ENCODE measurements at regions not wholly inside any gene's neighbourhood (a gene's known extent, or its start where the extent isn't known, plus 50 kb on each side); places are given as distances from the start of the nearest gene placed in this dataset.
"Not testable (repeated sequence)": the region's sequence is repeated elsewhere in the genome, so short reads cannot be mapped to it uniquely, and the experiment has no call there.

GRCh38 chr13:89352384-89352783, 1681.2 kb downstream of the SLITRK5 start:
- DNase-seq (ENCODE audit: low spot score) = no peak

GRCh38 chr13:89361909-89362308, 1690.7 kb downstream of the SLITRK5 start:
- no peak for DNase-seq (ENCODE audit: low spot score)

- no peak for DNase-seq (ENCODE audit: low spot score)
Measured at GRCh38 chr13:89363144-89363543, 1692.0 kb downstream of the SLITRK5 start.

- DNase-seq (ENCODE audit: low spot score) = no peak
Measured at GRCh38 chr13:89372193-89372592, 1701.0 kb downstream of the SLITRK5 start.

GRCh38 chr13:89375839-89376238, 1704.7 kb downstream of the SLITRK5 start:
- no peak for DNase-seq (ENCODE audit: low spot score)

GRCh38 chr13:89380101-89380500, 1708.9 kb downstream of the SLITRK5 start:
- no peak for DNase-seq (ENCODE audit: low spot score)

GRCh38 chr13:89382981-89383380, 1711.8 kb downstream of the SLITRK5 start:
- no peak for DNase-seq (ENCODE audit: low spot score)

GRCh38 chr13:89383891-89384290, 1712.7 kb downstream of the SLITRK5 start:
- DNase-seq (ENCODE audit: low spot score) = no peak

- no peak for DNase-seq (ENCODE audit: low spot score)
Measured at GRCh38 chr13:89393758-89394304, 1722.7 kb downstream of the SLITRK5 start.

- no peak for DNase-seq (ENCODE audit: low spot score)
Measured at GRCh38 chr13:89401264-89401675, 1730.1 kb downstream of the SLITRK5 start.

- no peak for DNase-seq (ENCODE audit: low spot score)
Measured at GRCh38 chr13:89402211-89402610, 1731.0 kb downstream of the SLITRK5 start.

GRCh38 chr13:89406096-89406495, 1734.9 kb downstream of the SLITRK5 start:
- DNase-seq (ENCODE audit: low spot score) = not testable (repeated sequence)

- DNase-seq (ENCODE audit: low spot score) = no peak
Measured at GRCh38 chr13:89407357-89407756, 1736.2 kb downstream of the SLITRK5 start.

GRCh38 chr13:89432997-89433396, 1761.8 kb downstream of the SLITRK5 start:
- DNase-seq (ENCODE audit: low spot score) = no peak

GRCh38 chr13:89434624-89435023, 1763.5 kb downstream of the SLITRK5 start:
- not testable (repeated sequence) for DNase-seq (ENCODE audit: low spot score)

- no peak for DNase-seq (ENCODE audit: low spot score)
Measured at GRCh38 chr13:89454681-89455080, 1783.5 kb downstream of the SLITRK5 start.

- no peak for DNase-seq (ENCODE audit: low spot score)
Measured at GRCh38 chr13:89455225-89455624, 1784.1 kb downstream of the SLITRK5 start.

GRCh38 chr13:89455741-89456140, 1784.6 kb downstream of the SLITRK5 start:
- no peak for DNase-seq (ENCODE audit: low spot score)

GRCh38 chr13:89457977-89458376, 1786.8 kb downstream of the SLITRK5 start:
- no peak for DNase-seq (ENCODE audit: low spot score)

- no peak for DNase-seq (ENCODE audit: low spot score)
Measured at GRCh38 chr13:89458456-89458855, 1787.3 kb downstream of the SLITRK5 start.

GRCh38 chr13:89460895-89461294, 1789.7 kb downstream of the SLITRK5 start:
- not testable (repeated sequence) for DNase-seq (ENCODE audit: low spot score)

- no peak for DNase-seq (ENCODE audit: low spot score)
Measured at GRCh38 chr13:89465366-89465765, 1794.2 kb downstream of the SLITRK5 start.

GRCh38 chr13:89468081-89468480, 1796.9 kb downstream of the SLITRK5 start:
- DNase-seq (ENCODE audit: low spot score) = no peak

GRCh38 chr13:89470901-89471300, 1799.7 kb downstream of the SLITRK5 start:
- no peak for DNase-seq (ENCODE audit: low spot score)

GRCh38 chr13:89474432-89474831, 1803.3 kb downstream of the SLITRK5 start:
- DNase-seq (ENCODE audit: low spot score) = no peak
